ENCODE measurements at regions not wholly inside any gene's neighbourhood (a gene's known extent, or its start where the extent isn't known, plus 50 kb on each side); places are given as distances from the start of the nearest gene placed in this dataset.
A peak's percentile ranks its signal among the peaks of the same experiment; 100 is the strongest.

GRCh38 chr7:81317741-81318140, 398.9 kb upstream of the SEMA3C start:
- ChIA-PET CTCF (no interaction called here), POLR2A (no interaction called here)
- Histone ChIP-seq H3K4me2 (ENCODE audit: insufficient read depth, low read length) (no peak overlapping the region), H2AFZ (ENCODE audit: low read depth, low read length) (no peak overlapping the region), H4K20me1 (replicated peaks; ENCODE audit: control insufficient read depth, extremely low read depth, insufficient read depth, low read length) (no peaks in the 10 kb centered on the region), H3K9me3 (replicated peaks; ENCODE audit: control insufficient read depth, insufficient read depth, low read length) (no peaks in the 10 kb centered on the region), H3K27ac (ENCODE audit: insufficient read depth, low read depth, low read length) (no peak overlapping the region), H3K79me2 (ENCODE audit: control insufficient read depth, insufficient read depth, low read length) (no peaks in the 10 kb centered on the region), H3K27me3 (ENCODE audit: control insufficient read depth in 2 of 2, insufficient read depth in 2 of 2, low read length in 2 of 2) (no peaks in the 10 kb centered on the region), H3K9me1 (replicated peaks; ENCODE audit: control insufficient read depth, extremely low read depth, insufficient read depth, low read length) (no peaks in the 10 kb centered on the region), H3K36me3 (ENCODE audit: control insufficient read depth in 2 of 2, extremely low read depth in 1 of 2, insufficient read depth in 2 of 2, low read length in 2 of 2) (no peaks in the 10 kb centered on the region), H3K4me3 (replicated peaks in 1 of 3; ENCODE audit: insufficient read depth in 1 of 3, low read depth in 1 of 3, low read length in 3 of 3) (no peak overlapping the region), H3K9ac (replicated peaks; ENCODE audit: extremely low read depth, insufficient read depth, low read length) (no peak overlapping the region), H3K4me1 (ENCODE audit: control insufficient read depth, extremely low read depth, insufficient read depth, low read length) (no peaks in the 10 kb centered on the region)
- dilution Hi-C loops (cut with MboI; ENCODE audit: extremely low pct_ligation_motif_present, low sequenced_read_pairs) = no loop called here
- DNase-seq (ENCODE audit: low read depth, low spot score) (no peak), FAIRE-seq (no peak)
- no peak for TF ChIP-seq GATA2 (IDR thresholded peaks at IDR 0.05; ENCODE audit: insufficient read depth, insufficient read length, low read depth, low read length)
- no peak for TF ChIP-seq POLR2AphosphoS5 (IDR thresholded peaks at IDR 0.05; ENCODE audit: insufficient read depth, low read depth, low read length)
- intact Hi-C loops (cut with micrococcal nuclease) = no loop called here
- no TSS peak for BruUV-seq (replicated peaks)

GRCh38 chr7:81308643-81309322, 389.9 kb upstream of the SEMA3C start:
- Histone ChIP-seq H3K36me3 (ENCODE audit: control insufficient read depth in 2 of 2, extremely low read depth in 1 of 2, insufficient read depth in 2 of 2, low read length in 2 of 2) (no peaks in the 10 kb centered on the region), H4K20me1 (replicated peaks; ENCODE audit: control insufficient read depth, extremely low read depth, insufficient read depth, low read length) (no peaks in the 10 kb centered on the region), H3K27me3 (ENCODE audit: control insufficient read depth in 2 of 2, insufficient read depth in 2 of 2, low read length in 2 of 2) (no peaks in the 10 kb centered on the region), H3K27ac (ENCODE audit: insufficient read depth, low read depth, low read length) (no peak overlapping the region), H3K79me2 (ENCODE audit: control insufficient read depth, insufficient read depth, low read length) (no peaks in the 10 kb centered on the region), H3K9ac (replicated peaks; ENCODE audit: extremely low read depth, insufficient read depth, low read length) (no peak overlapping the region), H2AFZ (ENCODE audit: low read depth, low read length) (peak overlapping the region; percentile 23), H3K9me1 (replicated peaks; ENCODE audit: control insufficient read depth, extremely low read depth, insufficient read depth, low read length) (no peaks in the 10 kb centered on the region), H3K4me2 (ENCODE audit: insufficient read depth, low read length) (no peak overlapping the region), H3K9me3 (replicated peaks; ENCODE audit: control insufficient read depth, insufficient read depth, low read length) (no peaks in the 10 kb centered on the region), H3K4me1 (ENCODE audit: control insufficient read depth, extremely low read depth, insufficient read depth, low read length) (no peaks in the 10 kb centered on the region), H3K4me3 (replicated peaks in 1 of 3; ENCODE audit: insufficient read depth in 1 of 3, low read depth in 1 of 3, low read length in 3 of 3) (no peak overlapping the region)
- BruUV-seq (replicated peaks) = no TSS peak
- intact Hi-C loops (cut with micrococcal nuclease) (no loop called here), dilution Hi-C loops (cut with MboI; ENCODE audit: extremely low pct_ligation_motif_present, low sequenced_read_pairs) (no loop called here)
- CTCF ChIA-PET = interaction anchor here (0.9 kb wide), 1 partner anchor 9 kb away, joined by 3 read pairs; no protein-coding TSS in a partner anchor
- FAIRE-seq = no peak
- TF ChIP-seq FOS (IDR thresholded peaks at IDR 0.05; ENCODE audit: borderline replicate concordance, insufficient read depth, low read length) (no peak), POLR2AphosphoS5 (IDR thresholded peaks at IDR 0.05; ENCODE audit: insufficient read depth, low read depth, low read length) (no peak), MYC (IDR thresholded peaks at IDR 0.05; ENCODE audit: low read depth, low read length) (no peak), POLR2A (IDR thresholded peaks at IDR 0.05; ENCODE audit: low read depth, low read length) (no peak), EZH2 (IDR thresholded peaks at IDR 0.05; ENCODE audit: borderline replicate concordance, low read depth, low read length, severe bottlenecking) (no peak), GATA2 (IDR thresholded peaks at IDR 0.05; ENCODE audit: insufficient read depth, insufficient read length, low read depth, low read length) (no peak), JUN (IDR thresholded peaks at IDR 0.05; ENCODE audit: borderline replicate concordance, insufficient read depth, insufficient read length, low read depth) (no peak)
- TF ChIP-seq, protein P1, sequence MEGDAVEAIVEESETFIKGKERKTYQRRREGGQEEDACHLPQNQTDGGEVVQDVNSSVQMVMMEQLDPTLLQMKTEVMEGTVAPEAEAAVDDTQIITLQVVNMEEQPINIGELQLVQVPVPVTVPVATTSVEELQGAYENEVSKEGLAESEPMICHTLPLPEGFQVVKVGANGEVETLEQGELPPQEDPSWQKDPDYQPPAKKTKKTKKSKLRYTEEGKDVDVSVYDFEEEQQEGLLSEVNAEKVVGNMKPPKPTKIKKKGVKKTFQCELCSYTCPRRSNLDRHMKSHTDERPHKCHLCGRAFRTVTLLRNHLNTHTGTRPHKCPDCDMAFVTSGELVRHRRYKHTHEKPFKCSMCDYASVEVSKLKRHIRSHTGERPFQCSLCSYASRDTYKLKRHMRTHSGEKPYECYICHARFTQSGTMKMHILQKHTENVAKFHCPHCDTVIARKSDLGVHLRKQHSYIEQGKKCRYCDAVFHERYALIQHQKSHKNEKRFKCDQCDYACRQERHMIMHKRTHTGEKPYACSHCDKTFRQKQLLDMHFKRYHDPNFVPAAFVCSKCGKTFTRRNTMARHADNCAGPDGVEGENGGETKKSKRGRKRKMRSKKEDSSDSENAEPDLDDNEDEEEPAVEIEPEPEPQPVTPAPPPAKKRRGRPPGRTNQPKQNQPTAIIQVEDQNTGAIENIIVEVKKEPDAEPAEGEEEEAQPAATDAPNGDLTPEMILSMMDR (IDR thresholded peaks at IDR 0.05; ENCODE audit: extremely low read depth in 1 of 2, insufficient read depth in 1 of 2, low read depth in 1 of 2, low read length in 2 of 2) = no peak
- TF ChIP-seq, protein P2, sequence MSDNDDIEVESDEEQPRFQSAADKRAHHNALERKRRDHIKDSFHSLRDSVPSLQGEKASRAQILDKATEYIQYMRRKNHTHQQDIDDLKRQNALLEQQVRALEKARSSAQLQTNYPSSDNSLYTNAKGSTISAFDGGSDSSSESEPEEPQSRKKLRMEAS (IDR thresholded peaks at IDR 0.05; ENCODE audit: insufficient read depth, insufficient read length) = no peak
- POLR2A ChIA-PET = no interaction called here
- DNase-seq (ENCODE audit: low read depth, low spot score) = no peak
